HG03039 (cell line): ENCODE measurements at regions not wholly inside any gene's neighbourhood (a gene's known extent, or its start where the extent isn't known, plus 50 kb on each side); places are given as distances from the start of the nearest gene placed in this dataset.
"Not testable (repeated sequence)": the region's sequence is repeated elsewhere in the genome, so short reads cannot be mapped to it uniquely, and the experiment has no call there.

ENCODE experiments used
- ATAC-seq: cut with Tn5 transposase; IDR thresholded peaks from one replicate; pipeline ENCODE4 v1.9.1; 2021; ENCODE audit warnings: mild to moderate bottlenecking, moderate library complexity; ENCODE audit not compliant: unreplicated experiment

- no peak for ATAC-seq
Measured at GRCh38 chr12:23230899-23231298, 605.9 kb downstream of the ETNK1 start.

- ATAC-seq: no peak
Measured at GRCh38 chr12:23236066-23236780, 611.3 kb downstream of the ETNK1 start.

- ATAC-seq: no peak
Measured at GRCh38 chr12:23236811-23237210, 611.8 kb downstream of the ETNK1 start.

GRCh38 chr12:23238190-23238589, 613.2 kb downstream of the ETNK1 start:
- no peak for ATAC-seq

- no peak for ATAC-seq
Measured at GRCh38 chr12:23238957-23239356, 614.0 kb downstream of the ETNK1 start.

GRCh38 chr12:23245186-23245585, 620.2 kb downstream of the ETNK1 start:
- ATAC-seq: no peak

- ATAC-seq: no peak
Measured at GRCh38 chr12:23253191-23253590, 628.2 kb downstream of the ETNK1 start.

GRCh38 chr12:23253910-23254309, 628.9 kb downstream of the ETNK1 start:
- ATAC-seq: not testable (repeated sequence)

GRCh38 chr12:23259558-23259957, 634.6 kb downstream of the ETNK1 start:
- no peak for ATAC-seq

GRCh38 chr12:23262670-23263069, 637.7 kb downstream of the ETNK1 start:
- no peak for ATAC-seq

- ATAC-seq: no peak
Measured at GRCh38 chr12:23277831-23278230, 652.9 kb downstream of the ETNK1 start.

- no peak for ATAC-seq
Measured at GRCh38 chr12:23281295-23281694, 656.3 kb downstream of the ETNK1 start.

GRCh38 chr12:23282701-23283100, 657.7 kb downstream of the ETNK1 start:
- ATAC-seq: no peak

GRCh38 chr12:23285764-23286530, 661.0 kb downstream of the ETNK1 start:
- not testable (repeated sequence) for ATAC-seq

GRCh38 chr12:23290627-23291330, 658.7 kb downstream of the SOX5 start:
- ATAC-seq: no peak

GRCh38 chr12:23303220-23303619, 646.2 kb downstream of the SOX5 start:
- no peak for ATAC-seq

GRCh38 chr12:23303821-23304220, 645.6 kb downstream of the SOX5 start:
- ATAC-seq: no peak

- no peak for ATAC-seq
Measured at GRCh38 chr12:23333938-23334337, 615.5 kb downstream of the SOX5 start.

GRCh38 chr12:23335593-23335992, 613.9 kb downstream of the SOX5 start:
- ATAC-seq: no peak

GRCh38 chr12:23337213-23337612, 612.3 kb downstream of the SOX5 start:
- ATAC-seq: no peak

GRCh38 chr12:23340351-23340750, 609.1 kb downstream of the SOX5 start:
- ATAC-seq: no peak

- ATAC-seq: no peak
Measured at GRCh38 chr12:23342407-23342806, 607.1 kb downstream of the SOX5 start.
